HepG2 (cell line): ENCODE measurements at regions not wholly inside any gene's neighbourhood (a gene's known extent, or its start where the extent isn't known, plus 50 kb on each side); places are given as distances from the start of the nearest gene placed in this dataset.

ENCODE experiments used
- KDM5B ChIP-seq: sonication (generic); formaldehyde crosslinking; IDR thresholded peaks from 2 replicates; pipeline ENCODE4 v1.4.0; 2020; ENCODE audit warnings: missing genetic modification reagents, mild to moderate bottlenecking, borderline replicate concordance
- RAD51 ChIP-seq: fragments of 450-650 bp; IDR thresholded peaks from 2 replicates; pipeline ENCODE4 v1.6.1; 2016; ENCODE audit warnings: borderline replicate concordance
- ZNF431 ChIP-seq: sonication (generic); formaldehyde crosslinking; IDR thresholded peaks from 2 replicates; pipeline ENCODE4 v1.9.0; 2022; ENCODE audit warnings: missing genetic modification reagents, low read depth, mild to moderate bottlenecking, borderline replicate concordance
- ZNF773 ChIP-seq: sonication (generic); formaldehyde crosslinking; IDR thresholded peaks from 2 replicates; pipeline ENCODE4 v1.4.0; 2020; ENCODE audit warnings: missing genetic modification reagents, borderline replicate concordance
- TF ChIP-seq, protein P1 (sequence below): sonication (generic); formaldehyde crosslinking; IDR thresholded peaks from 2 replicates; pipeline ENCODE4 v1.4.0; 2020; ENCODE audit warnings: missing genetic modification reagents
- TF ChIP-seq, protein P2 (sequence below): sonication (generic); formaldehyde crosslinking; IDR thresholded peaks from 2 replicates; pipeline ENCODE4 v1.8.0; 2022; ENCODE audit warnings: low read depth, missing genetic modification reagents
- TF ChIP-seq, protein P3 (sequence below), 2 experiments: IDR thresholded peaks; 2 replicates each; pipeline ENCODE4 v1.6.1; 2011 to 2012; ENCODE audit warnings: low read length in 2 of 2, borderline replicate concordance in 1 of 2, low read depth in 1 of 2, mild to moderate bottlenecking in 1 of 2, moderate library complexity in 1 of 2

DNA sequence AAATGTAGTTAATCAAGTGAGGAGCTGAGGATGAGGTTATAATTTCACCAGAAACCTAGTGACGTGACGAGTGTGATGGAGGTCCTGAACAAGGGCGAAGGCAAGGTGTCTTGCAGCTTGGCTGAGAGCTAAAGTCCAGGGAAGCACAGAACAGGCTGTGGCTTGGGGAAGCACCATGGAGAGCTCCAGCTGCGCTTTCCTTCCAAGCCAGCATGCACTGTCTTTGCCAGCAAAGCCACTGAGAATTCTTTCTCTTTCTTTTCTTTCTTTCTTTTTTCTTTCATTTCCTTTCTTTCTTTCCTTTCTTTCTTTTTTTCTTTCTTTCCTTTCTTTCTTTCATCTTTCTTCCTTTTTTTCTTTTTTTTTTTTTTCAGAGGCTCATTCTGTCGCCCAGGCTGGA lies 239.3 kb downstream of the FBXO15 start (continued):
- TF ChIP-seq, protein P1, sequence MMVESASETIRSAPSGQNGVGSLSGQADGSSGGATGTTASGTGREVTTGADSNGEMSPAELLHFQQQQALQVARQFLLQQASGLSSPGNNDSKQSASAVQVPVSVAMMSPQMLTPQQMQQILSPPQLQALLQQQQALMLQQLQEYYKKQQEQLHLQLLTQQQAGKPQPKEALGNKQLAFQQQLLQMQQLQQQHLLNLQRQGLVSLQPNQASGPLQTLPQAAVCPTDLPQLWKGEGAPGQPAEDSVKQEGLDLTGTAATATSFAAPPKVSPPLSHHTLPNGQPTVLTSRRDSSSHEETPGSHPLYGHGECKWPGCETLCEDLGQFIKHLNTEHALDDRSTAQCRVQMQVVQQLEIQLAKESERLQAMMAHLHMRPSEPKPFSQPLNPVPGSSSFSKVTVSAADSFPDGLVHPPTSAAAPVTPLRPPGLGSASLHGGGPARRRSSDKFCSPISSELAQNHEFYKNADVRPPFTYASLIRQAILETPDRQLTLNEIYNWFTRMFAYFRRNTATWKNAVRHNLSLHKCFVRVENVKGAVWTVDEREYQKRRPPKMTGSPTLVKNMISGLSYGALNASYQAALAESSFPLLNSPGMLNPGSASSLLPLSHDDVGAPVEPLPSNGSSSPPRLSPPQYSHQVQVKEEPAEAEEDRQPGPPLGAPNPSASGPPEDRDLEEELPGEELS (CRISPR knock-in tag), result no peak
- TF ChIP-seq, protein P2, sequence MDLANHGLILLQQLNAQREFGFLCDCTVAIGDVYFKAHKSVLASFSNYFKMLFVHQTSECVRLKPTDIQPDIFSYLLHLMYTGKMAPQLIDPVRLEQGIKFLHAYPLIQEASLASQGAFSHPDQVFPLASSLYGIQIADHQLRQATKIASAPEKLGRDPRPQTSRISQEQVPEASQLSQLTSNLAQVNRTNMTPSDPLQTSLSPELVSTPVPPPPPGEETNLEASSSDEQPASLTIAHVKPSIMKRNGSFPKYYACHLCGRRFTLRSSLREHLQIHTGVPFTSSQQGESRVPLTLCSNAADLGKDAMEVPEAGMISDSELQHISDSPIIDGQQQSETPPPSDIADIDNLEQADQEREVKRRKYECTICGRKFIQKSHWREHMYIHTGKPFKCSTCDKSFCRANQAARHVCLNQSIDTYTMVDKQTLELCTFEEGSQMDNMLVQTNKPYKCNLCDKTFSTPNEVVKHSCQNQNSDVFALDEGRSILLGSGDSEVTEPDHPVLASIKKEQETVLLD, result no peak
- no peak for TF ChIP-seq RAD51
- no peak for TF ChIP-seq KDM5B (CRISPR knock-in tag)
- TF ChIP-seq ZNF773, result 0 out of 2 replicates have a peak, but pooled peaks have one; percentile 48
- TF ChIP-seq, protein P3, sequence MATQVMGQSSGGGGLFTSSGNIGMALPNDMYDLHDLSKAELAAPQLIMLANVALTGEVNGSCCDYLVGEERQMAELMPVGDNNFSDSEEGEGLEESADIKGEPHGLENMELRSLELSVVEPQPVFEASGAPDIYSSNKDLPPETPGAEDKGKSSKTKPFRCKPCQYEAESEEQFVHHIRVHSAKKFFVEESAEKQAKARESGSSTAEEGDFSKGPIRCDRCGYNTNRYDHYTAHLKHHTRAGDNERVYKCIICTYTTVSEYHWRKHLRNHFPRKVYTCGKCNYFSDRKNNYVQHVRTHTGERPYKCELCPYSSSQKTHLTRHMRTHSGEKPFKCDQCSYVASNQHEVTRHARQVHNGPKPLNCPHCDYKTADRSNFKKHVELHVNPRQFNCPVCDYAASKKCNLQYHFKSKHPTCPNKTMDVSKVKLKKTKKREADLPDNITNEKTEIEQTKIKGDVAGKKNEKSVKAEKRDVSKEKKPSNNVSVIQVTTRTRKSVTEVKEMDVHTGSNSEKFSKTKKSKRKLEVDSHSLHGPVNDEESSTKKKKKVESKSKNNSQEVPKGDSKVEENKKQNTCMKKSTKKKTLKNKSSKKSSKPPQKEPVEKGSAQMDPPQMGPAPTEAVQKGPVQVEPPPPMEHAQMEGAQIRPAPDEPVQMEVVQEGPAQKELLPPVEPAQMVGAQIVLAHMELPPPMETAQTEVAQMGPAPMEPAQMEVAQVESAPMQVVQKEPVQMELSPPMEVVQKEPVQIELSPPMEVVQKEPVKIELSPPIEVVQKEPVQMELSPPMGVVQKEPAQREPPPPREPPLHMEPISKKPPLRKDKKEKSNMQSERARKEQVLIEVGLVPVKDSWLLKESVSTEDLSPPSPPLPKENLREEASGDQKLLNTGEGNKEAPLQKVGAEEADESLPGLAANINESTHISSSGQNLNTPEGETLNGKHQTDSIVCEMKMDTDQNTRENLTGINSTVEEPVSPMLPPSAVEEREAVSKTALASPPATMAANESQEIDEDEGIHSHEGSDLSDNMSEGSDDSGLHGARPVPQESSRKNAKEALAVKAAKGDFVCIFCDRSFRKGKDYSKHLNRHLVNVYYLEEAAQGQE (IDR thresholded peaks at IDR 0.05; ENCODE audit: borderline replicate concordance in 1 of 2, low read depth in 1 of 2, low read length in 2 of 2), result peak; percentile 84 to 97
- TF ChIP-seq ZNF431 (CRISPR knock-in tag), result no peak
- TF ChIP-seq, all 625 proteins: peak for 6
